Left cardiac atrium (tissue), 4 donors: ENCODE measurements at regions not wholly inside any gene's neighbourhood (a gene's known extent, or its start where the extent isn't known, plus 50 kb on each side); places are given as distances from the start of the nearest gene placed in this dataset.
"Not testable (repeated sequence)": the region's sequence is repeated elsewhere in the genome, so short reads cannot be mapped to it uniquely, and the experiment has no call there.

Source experiments
- ATAC-seq, 2 donors: fragments of 200-7000 bp; cut with Tn5 transposase; one replicate each; pipeline ENCODE4 v1.9.1; 2020; ENCODE audit warnings: mild to moderate bottlenecking in 2 of 2, moderate library complexity in 2 of 2
- DNase-seq: peaks from one replicate; pipeline ENCODE4 v3.0.0-alpha.2; 2020
- intact Hi-C, 2 donors: fragments of 100-400 bp; cut with DNase I; formaldehyde crosslinking; loops; one replicate each; pipeline versions ENCODE4 v1.14.1 to v1.15.1; 2022 to 2023
- donor health status: DM: no; HTN: yes; CAD: no.
- donor health status: DM: no; HTN: yes; CAD: no; lungs with severe emphysema.
- donor health status: DM: yes; HTN: yes; CAD: no.
- donor health status: Dilated cardiomyopathy.

DNA sequence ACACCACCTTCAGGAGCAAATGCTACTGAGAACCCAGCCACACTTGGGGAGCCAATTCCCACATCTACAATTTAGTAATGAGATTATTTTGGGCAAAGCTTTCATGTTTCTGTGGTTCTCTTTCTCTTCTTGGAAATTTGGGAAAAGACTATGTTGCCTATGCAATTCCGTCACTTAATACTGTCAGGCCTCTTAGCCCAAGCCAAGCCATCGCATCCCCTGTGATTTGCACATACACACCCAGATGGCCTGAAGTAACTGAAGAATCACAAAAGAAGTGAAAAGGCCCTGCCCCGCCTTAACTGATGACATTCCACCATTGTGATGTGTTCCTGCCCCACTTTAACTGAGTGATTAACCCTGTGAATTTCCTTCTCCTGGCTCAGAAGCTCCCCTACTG, 153.4 kb upstream of the NANOGP8 start:
- DNase-seq, ATAC-seq, intact Hi-C loops: not testable (repeated sequence)

GRCh38 chr15:35229085-35229484, 144.0 kb upstream of the NANOGP8 start:
- DNase-seq (no peak), ATAC-seq (no peak)
- intact Hi-C loops, result no loop called here

DNA sequence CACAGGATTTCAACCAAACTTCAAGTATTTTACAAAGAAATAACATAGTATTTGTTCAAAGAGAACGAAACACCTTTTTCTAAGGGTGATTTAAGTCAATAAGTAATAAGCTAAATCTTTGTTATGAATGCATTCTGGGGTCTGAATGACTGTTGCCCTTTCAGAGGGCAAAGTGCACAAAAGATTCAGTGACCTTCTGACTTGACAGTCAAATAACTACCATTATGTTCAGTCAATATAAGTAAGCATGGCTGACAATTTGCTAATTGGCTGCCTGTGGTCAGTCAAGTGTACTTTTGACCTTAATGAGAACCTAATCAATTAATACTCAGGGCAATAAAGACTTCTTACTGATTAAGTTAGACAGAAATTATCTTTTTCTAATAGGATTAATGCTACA, 133.1 kb upstream of the NANOGP8 start:
- intact Hi-C loops, result no loop called here
- no peak for ATAC-seq
- DNase-seq, result no peak

DNA sequence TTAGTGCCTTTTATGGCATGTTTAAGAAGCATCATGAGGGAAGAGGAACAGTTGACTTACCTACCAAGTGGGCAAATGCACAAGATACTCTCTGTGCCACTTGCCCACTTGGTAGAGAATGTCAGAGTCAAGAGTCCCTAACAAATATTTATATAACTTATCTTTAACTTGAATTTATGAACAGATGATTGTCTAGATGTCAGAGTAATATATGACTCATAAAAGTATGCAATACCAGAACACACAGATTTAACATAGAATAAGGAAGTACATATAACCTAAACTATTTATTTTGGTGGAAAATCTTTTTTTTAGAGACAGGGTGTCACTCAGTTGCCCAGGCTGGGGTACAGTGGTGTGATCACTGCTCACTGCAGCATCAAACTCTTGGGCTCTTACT, 130.0 kb upstream of the NANOGP8 start:
- intact Hi-C loops, result no loop called here
- DNase-seq, result no peak
- ATAC-seq, result no peak

DNA sequence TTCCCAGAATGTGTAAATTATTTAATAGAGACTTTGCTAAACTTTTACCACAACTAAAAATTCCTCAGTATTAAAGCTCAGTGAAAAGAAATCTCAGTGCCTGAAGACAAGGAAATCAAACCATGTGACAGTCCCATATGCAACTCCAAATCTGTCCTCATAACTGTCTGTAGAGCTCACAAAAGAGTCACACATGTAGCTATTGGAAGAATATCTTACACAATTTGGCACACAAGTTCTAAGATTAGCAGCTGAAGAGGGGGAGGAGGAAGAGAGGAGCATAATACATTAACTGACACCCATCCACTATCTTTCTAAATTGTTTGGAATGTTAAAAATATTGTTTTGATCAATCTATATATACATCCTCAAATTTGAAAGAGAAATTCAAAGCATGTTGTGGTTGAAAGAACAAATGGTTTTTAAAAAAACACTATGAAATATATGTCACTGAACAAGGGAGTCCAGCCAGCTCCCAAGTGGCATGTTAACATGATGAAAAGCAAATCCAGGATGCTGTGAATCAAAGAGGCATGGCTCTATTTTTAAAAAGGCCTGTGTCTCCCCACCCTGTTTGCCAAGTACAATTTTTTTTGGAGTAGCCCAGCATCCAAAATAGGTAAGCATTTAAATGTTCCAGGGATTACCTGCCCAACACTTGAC, 126.3 kb upstream of the NANOGP8 start:
- ATAC-seq (peak in 1 of 2 donors; percentile 27), DNase-seq (no peak)
- intact Hi-C loops, result no loop called here

DNA sequence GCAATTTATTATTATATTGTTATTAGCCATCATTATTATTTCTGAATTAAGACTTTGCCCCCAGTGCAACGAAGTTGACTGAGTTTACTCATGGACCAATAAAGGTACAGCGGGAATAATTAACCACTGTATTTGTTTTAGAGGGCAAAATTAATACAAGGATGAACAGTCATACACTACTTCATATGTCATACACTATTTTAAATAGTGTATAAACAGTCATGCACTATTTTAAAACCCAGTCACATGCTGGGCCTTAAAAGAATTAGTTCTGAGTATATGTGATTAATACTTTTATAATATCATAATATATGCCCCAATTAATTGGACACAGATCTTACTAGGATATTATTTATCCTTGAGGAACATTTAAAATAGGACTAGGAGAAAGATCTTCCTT, 125.3 kb upstream of the NANOGP8 start:
- intact Hi-C loops, result no loop called here
- DNase-seq (no peak), ATAC-seq (no peak)

DNA sequence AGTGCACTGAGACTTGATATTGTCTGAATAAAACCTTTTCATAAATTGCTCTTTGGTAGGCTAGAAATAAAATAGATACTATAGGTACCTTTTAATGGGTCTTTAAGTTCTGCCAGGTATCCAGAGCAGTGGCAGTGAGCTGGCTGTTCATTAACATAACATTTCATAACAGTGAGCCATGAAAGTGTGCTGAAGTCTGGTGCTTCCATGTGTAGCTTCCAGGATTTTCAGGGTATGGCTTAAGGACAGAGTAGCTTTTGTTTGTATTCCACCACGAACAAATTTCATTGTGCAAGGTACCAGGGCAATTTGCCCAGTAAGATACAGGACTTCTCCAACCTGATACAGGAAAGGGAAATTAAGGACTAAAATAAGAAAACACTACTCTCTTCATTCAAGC, 124.7 kb upstream of the NANOGP8 start:
- intact Hi-C loops, result no loop called here
- ATAC-seq (no peak), DNase-seq (no peak)

DNA sequence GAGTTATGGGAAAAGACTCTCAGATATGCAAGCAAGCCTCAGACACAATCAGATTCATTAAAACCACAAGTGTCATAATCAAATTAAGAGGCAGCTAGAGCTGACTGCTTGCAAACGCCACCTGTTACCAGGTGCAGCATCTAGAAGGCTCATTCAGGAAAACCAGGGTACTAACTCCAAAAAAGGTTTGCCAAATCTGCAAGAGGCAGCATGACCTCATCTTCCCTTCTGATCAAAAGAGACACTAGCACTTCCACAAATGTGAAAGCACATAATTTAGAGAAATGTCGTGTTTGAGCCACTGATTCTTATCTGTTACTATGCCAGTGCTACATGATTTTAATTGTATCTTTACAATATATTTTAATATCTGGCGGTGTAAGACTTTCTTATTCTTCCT, 123.3 kb upstream of the NANOGP8 start:
- ATAC-seq (no peak), DNase-seq (no peak)
- intact Hi-C loops, result no loop called here

- intact Hi-C loops, result no loop called here
- no peak for DNase-seq
These were observed 121.1 kb upstream of the NANOGP8 start for GRCh38 chr15:35206060-35206675.

DNA sequence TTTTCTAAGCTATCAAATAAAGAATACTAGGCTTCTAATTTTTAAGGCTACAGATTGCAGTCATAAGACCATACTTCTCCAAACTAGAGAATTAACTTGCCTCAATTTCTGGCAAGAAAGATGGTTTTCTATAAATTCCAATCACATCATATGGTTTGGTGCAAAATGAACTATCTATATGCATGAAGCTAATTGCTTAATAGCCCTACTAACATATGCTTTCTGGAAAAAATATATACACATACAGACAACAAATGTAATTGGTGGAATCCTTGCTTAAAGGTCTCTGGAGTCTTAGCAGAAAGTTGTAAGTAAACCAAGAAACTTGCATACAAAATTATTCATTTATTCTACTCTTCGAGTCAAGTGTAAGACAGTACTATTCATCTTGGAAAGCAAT, 113.1 kb upstream of the NANOGP8 start:
- DNase-seq (no peak), ATAC-seq (no peak)
- intact Hi-C loops, result no loop called here

More at GRCh38 chr15:35206060-35206675, 121.1 kb upstream of the NANOGP8 start:
- ATAC-seq, result no peak

DNA sequence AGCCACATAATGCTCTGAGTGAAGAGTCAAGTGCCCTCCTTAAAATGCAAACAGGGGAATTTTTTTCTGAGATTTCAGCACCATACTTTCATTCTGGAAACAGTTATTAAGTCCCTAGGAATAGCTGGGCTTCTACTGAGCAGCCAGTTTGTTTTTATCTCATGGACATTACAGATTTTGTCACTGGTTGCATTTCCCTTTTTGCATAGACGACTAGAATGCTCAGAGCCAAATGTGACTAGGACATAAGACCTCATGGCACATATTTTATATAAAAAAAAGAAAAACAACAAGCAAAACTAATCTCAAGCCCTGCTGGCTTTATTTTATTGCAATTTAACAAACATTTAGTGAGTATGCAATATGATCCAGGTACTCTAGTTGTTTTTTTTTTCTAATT, 112.7 kb upstream of the NANOGP8 start:
- ATAC-seq, result no peak
- intact Hi-C loops, result no loop called here
- DNase-seq, result no peak

DNA sequence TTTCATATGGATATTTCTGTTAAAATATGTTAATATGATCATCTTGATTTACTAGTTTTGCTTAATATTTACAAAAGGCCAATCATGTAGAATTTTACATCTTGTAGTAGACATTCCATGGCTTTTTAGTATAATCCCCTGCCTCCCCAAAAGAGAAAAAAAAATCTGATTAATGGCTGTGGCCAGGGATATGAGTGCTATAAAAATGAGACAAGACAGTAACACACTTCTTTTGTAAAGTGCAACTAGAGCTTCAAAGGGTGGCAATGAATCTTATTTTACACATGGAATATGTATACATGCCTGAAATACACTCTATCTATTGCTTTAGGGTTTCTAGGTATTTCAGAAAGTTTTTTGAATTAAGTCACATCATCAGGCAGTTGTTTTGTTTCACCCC, 112.2 kb upstream of the NANOGP8 start:
- no peak for DNase-seq
- no peak for ATAC-seq
- intact Hi-C loops, result no loop called here

- intact Hi-C loops, result no loop called here
- ATAC-seq (no peak), DNase-seq (no peak)
These were observed 111.2 kb upstream of the NANOGP8 start for GRCh38 chr15:35196273-35196672.

DNA sequence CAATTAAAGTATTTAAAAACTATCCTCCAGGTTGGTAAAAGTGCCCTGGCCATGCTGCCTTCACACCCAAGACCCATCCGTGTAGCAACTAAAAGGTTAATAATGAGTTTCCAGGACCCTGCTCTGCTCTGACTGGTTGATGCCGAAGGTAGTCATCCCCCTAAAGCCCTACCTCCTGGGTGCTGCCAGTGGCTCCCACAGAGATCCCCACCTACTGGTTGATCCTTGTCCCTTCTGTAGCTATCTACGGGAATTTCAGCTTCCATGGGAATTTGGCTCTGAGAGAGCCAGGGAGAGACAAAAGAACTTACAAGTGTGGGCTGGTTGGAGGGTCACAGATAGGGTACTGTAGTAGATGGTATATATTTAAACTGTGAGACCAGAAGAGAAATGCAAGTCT, 110.6 kb upstream of the NANOGP8 start:
- ATAC-seq (no peak), DNase-seq (no peak)
- intact Hi-C loops, result no loop called here

GRCh38 chr15:35195031-35195430, 109.9 kb upstream of the NANOGP8 start:
- DNase-seq (no peak), ATAC-seq (no peak)
- intact Hi-C loops, result no loop called here

GRCh38 chr15:35194296-35194695, 109.2 kb upstream of the NANOGP8 start:
- intact Hi-C loops, result no loop called here
- DNase-seq, result no peak
- no peak for ATAC-seq

GRCh38 chr15:35191783-35192182, 106.7 kb upstream of the NANOGP8 start:
- intact Hi-C loops, result no loop called here
- DNase-seq, result no peak
- no peak for ATAC-seq

- ATAC-seq (no peak), DNase-seq (no peak)
- intact Hi-C loops, result no loop called here
These were observed 101.3 kb upstream of the NANOGP8 start for GRCh38 chr15:35186346-35186745.

- ATAC-seq, result no peak
- intact Hi-C loops, result no loop called here
These were observed 99.6 kb upstream of the NANOGP8 start for GRCh38 chr15:35184646-35185045.

DNA sequence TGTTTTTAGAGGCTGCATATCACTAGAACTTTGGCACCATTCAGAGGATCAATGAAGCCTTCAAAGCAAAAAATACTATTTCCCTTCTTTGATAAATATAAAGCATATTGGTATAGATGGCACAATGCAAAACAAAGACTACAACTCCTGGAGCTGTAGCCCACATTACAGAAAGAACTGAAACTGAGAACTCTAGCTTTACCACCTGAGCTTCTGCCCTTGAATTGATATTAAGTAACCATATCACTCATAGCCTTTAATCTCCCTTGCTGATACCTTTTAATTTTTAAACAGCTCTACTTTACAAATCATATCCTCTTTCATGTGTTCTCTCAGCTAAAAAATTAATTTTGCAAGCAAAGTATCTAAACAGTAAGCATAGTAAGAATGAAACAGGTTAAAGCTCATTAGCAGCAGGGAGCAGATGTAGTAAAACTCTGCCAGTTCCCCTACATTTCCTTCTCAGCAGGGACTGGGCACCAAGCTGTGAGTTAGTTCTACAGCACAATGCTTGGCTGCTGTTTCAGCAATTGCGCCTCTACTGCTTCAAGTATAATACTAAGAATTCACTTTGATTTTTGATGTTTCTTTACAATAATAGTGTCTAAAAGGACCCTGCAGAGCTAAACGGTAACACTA, 97.9 kb upstream of the NANOGP8 start:
- intact Hi-C loops, result no loop called here
- DNase-seq, result no peak
- no peak for ATAC-seq

More at GRCh38 chr15:35184646-35185045, 99.6 kb upstream of the NANOGP8 start:
- DNase-seq, result no peak

DNA sequence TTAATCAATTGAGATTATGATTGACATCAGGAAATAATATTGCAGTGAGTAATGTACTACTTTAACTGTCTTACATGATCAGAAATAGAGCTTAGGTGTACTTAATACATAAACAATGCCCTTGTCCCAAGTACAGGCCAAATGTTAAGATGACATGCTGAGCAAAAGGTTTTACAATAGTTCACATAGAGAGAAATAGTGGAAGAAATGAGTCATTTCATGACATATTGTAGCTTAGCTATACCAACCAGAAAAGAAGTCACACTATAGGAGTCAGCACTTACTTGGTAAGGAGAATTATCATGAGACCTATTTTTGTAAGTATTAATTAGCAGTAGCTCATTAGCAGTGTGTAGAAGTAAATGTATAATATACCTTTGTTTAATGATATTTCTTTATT, 96.4 kb upstream of the NANOGP8 start:
- intact Hi-C loops, result no loop called here
- no peak for DNase-seq
- ATAC-seq, result no peak
